ENCODE measurements at regions not wholly inside any gene's neighbourhood (a gene's known extent, or its start where the extent isn't known, plus 50 kb on each side); places are given as distances from the start of the nearest gene placed in this dataset.

GRCh38 chr21:31397939-31398338 is 53.9 kb upstream of the TIAM1 start:
- no peaks in the 10 kb centered on the region for H4K20me1 ChIP-seq (ENCODE audit: control insufficient read depth, insufficient read depth, low read depth, low read length)
- H3K27ac ChIP-seq (ENCODE audit: low read depth, low read length): no peak overlapping the region
- H3K36me3 ChIP-seq (ENCODE audit: control insufficient read depth, low read length): no peaks in the 10 kb centered on the region
- H3K9me3 ChIP-seq (ENCODE audit: control insufficient read depth, insufficient read depth, low read length): no peaks in the 10 kb centered on the region
- no peak overlapping the region for H3K4me3 ChIP-seq (ENCODE audit: low read length)
- H3K79me2 ChIP-seq (ENCODE audit: control insufficient read depth, low read length): no peaks in the 10 kb centered on the region
- H3K9me2 ChIP-seq (replicated peaks; ENCODE audit: control insufficient read depth, low read length): no peaks in the 10 kb centered on the region
- H3K4me2 ChIP-seq (ENCODE audit: low read length): no peak overlapping the region
- H3F3A ChIP-seq (ENCODE audit: control insufficient read depth, insufficient read depth): no peaks in the 10 kb centered on the region
- TF ChIP-seq EZH2phosphoT487 (IDR thresholded peaks at IDR 0.05; ENCODE audit: borderline replicate concordance, low read length) (no peak), CTCF (IDR thresholded peaks at IDR 0.05; ENCODE audit: low read depth, low read length, poor library complexity, severe bottlenecking) (no peak)
- peaks cover 8% of the 10 kb centered on the region; the same call in 1 of the 2 replicates for H3K4me1 ChIP-seq (ENCODE audit: control insufficient read depth, low read length)
- peaks cover 4% of the 10 kb centered on the region; the same call in 1 of the 2 replicates for H3K27me3 ChIP-seq (ENCODE audit: control insufficient read depth, low read length)

GRCh38 chr21:31397515-31397926 is 53.5 kb upstream of the TIAM1 start:
- Histone ChIP-seq H3K9me2 (replicated peaks; ENCODE audit: control insufficient read depth, low read length) (no peaks in the 10 kb centered on the region), H3K4me3 (ENCODE audit: low read length) (no peak overlapping the region), H3K79me2 (ENCODE audit: control insufficient read depth, low read length) (no peaks in the 10 kb centered on the region), H3K36me3 (ENCODE audit: control insufficient read depth, low read length) (no peaks in the 10 kb centered on the region), H4K20me1 (ENCODE audit: control insufficient read depth, insufficient read depth, low read depth, low read length) (no peaks in the 10 kb centered on the region), H3K9me3 (ENCODE audit: control insufficient read depth, insufficient read depth, low read length) (no peaks in the 10 kb centered on the region), H3F3A (ENCODE audit: control insufficient read depth, insufficient read depth) (no peaks in the 10 kb centered on the region), H3K27ac (ENCODE audit: low read depth, low read length) (no peak overlapping the region), H3K4me1 (ENCODE audit: control insufficient read depth, low read length) (peaks cover 8% of the 10 kb centered on the region; the same call in 1 of the 2 replicates), H3K27me3 (ENCODE audit: control insufficient read depth, low read length) (peaks cover 4% of the 10 kb centered on the region; the same call in 1 of the 2 replicates), H3K4me2 (ENCODE audit: low read length) (no peak overlapping the region)
- TF ChIP-seq CTCF (IDR thresholded peaks at IDR 0.05; ENCODE audit: low read depth, low read length, poor library complexity, severe bottlenecking) (no peak), EZH2phosphoT487 (IDR thresholded peaks at IDR 0.05; ENCODE audit: borderline replicate concordance, low read length) (no peak)

- no peak overlapping the region for H3K27ac ChIP-seq (ENCODE audit: low read depth, low read length)
- peaks cover 8% of the 10 kb centered on the region; the same call in 1 of the 2 replicates for H3K4me1 ChIP-seq (ENCODE audit: control insufficient read depth, low read length)
- TF ChIP-seq EZH2phosphoT487 (IDR thresholded peaks at IDR 0.05; ENCODE audit: borderline replicate concordance, low read length) (no peak), CTCF (IDR thresholded peaks at IDR 0.05; ENCODE audit: low read depth, low read length, poor library complexity, severe bottlenecking) (no peak)
- H4K20me1 ChIP-seq (ENCODE audit: control insufficient read depth, insufficient read depth, low read depth, low read length): no peaks in the 10 kb centered on the region
- no peaks in the 10 kb centered on the region for H3K9me3 ChIP-seq (ENCODE audit: control insufficient read depth, insufficient read depth, low read length)
- H3K27me3 ChIP-seq (ENCODE audit: control insufficient read depth, low read length): peaks cover 4% of the 10 kb centered on the region; the same call in 1 of the 2 replicates
- no peaks in the 10 kb centered on the region for H3F3A ChIP-seq (ENCODE audit: control insufficient read depth, insufficient read depth)
- no peaks in the 10 kb centered on the region for H3K79me2 ChIP-seq (ENCODE audit: control insufficient read depth, low read length)
- no peak overlapping the region for H3K4me3 ChIP-seq (ENCODE audit: low read length)
- H3K9me2 ChIP-seq (replicated peaks; ENCODE audit: control insufficient read depth, low read length): no peaks in the 10 kb centered on the region
- H3K36me3 ChIP-seq (ENCODE audit: control insufficient read depth, low read length): no peaks in the 10 kb centered on the region
- no peak overlapping the region for H3K4me2 ChIP-seq (ENCODE audit: low read length)
Observed at GRCh38 chr21:31397030-31397429, 53.0 kb upstream of the TIAM1 start.
